Thoracic aorta (tissue), 2 donors: ENCODE measurements at regions not wholly inside any gene's neighbourhood (a gene's known extent, or its start where the extent isn't known, plus 50 kb on each side); places are given as distances from the start of the nearest gene placed in this dataset.
"Not testable (repeated sequence)": the region's sequence is repeated elsewhere in the genome, so short reads cannot be mapped to it uniquely, and the experiment has no call there.

Source experiments
- ATAC-seq: fragments of 150-250 bp; one replicate; pipeline ENCODE4 v1.8.0; 2017; ENCODE audit warnings: low read depth; ENCODE audit not compliant: insufficient number of reproducible peaks, low FRiP score
- DNase-seq: peaks from one replicate; pipeline ENCODE4 v3.0.0-alpha.2; 2020; ENCODE audit warnings: low spot score
- H3K27ac ChIP-seq, 2 donors: fragments of 200-600 bp; sonication (generic); 1 replicate in 1 of 2; 2 replicates in 1 of 2; pipeline ENCODE4 v1.5.1; 2016; ENCODE audit warnings: mild to moderate bottlenecking in 2 of 2, moderate library complexity in 2 of 2
- H3K27me3 ChIP-seq: fragments of 200-600 bp; sonication (generic); replicated peaks from 2 replicates; pipeline ENCODE4 v1.6.0; 2016; ENCODE audit warnings: mild to moderate bottlenecking; ENCODE audit not compliant: insufficient read depth
- H3K36me3 ChIP-seq: fragments of 200-600 bp; sonication (generic); one replicate; pipeline ENCODE4 v1.5.1; 2016
- H3K4me1 ChIP-seq, 2 donors: fragments of 200-600 bp; sonication (generic); 1 replicate in 1 of 2; 2 replicates in 1 of 2; pipeline versions ENCODE4 v1.5.1 to v1.6.0; 2016; ENCODE audit warnings: low read depth in 2 of 2, mild to moderate bottlenecking in 1 of 2; ENCODE audit not compliant: control insufficient read depth in 1 of 2
- H3K4me3 ChIP-seq: fragments of 200-600 bp; sonication (generic); 2 replicates; pipeline ENCODE4 v1.5.1; 2016; ENCODE audit warnings: mild to moderate bottlenecking
- H3K9me3 ChIP-seq: fragments of 200-600 bp; sonication (generic); 2 replicates; pipeline ENCODE4 v1.5.1; 2016
- CTCF ChIP-seq: fragments of 200-600 bp; sonication (generic); IDR thresholded peaks from one replicate; pipeline ENCODE4 v1.5.1; 2019; ENCODE audit warnings: antibody characterized with exemption

- Histone ChIP-seq H3K9me3 (no peaks in the 10 kb centered on the region), H3K27me3 (no peaks in the 10 kb centered on the region), H3K4me3 (no peak overlapping the region), H3K36me3 (no peaks in the 10 kb centered on the region), H3K27ac (no peak overlapping the region), H3K4me1 (no peaks in the 10 kb centered on the region)
- ATAC-seq (no peak), DNase-seq (no peak)
- no peak for TF ChIP-seq CTCF
Measured at GRCh38 chr13:33659894-33660293, 158.1 kb upstream of the RFC3 start.

- Histone ChIP-seq H3K9me3 (no peaks in the 10 kb centered on the region), H3K4me1 (no peaks in the 10 kb centered on the region), H3K36me3 (no peaks in the 10 kb centered on the region), H3K27me3 (no peaks in the 10 kb centered on the region), H3K27ac (no peak overlapping the region), H3K4me3 (no peak overlapping the region)
- DNase-seq = no peak
- no peak for TF ChIP-seq CTCF
- ATAC-seq = no peak
Measured at GRCh38 chr13:33662392-33662791, 155.6 kb upstream of the RFC3 start.

- no peak overlapping the region for H3K4me3 ChIP-seq
- TF ChIP-seq CTCF = no peak
- no peaks in the 10 kb centered on the region for H3K9me3 ChIP-seq
- H3K27ac ChIP-seq = no peak overlapping the region
- H3K36me3 ChIP-seq = no peaks in the 10 kb centered on the region
- DNase-seq (no peak), ATAC-seq (no peak)
- H3K4me1 ChIP-seq = no peaks in the 10 kb centered on the region
- H3K27me3 ChIP-seq = no peaks in the 10 kb centered on the region
Measured at GRCh38 chr13:33665626-33666175, 152.2 kb upstream of the RFC3 start.

GRCh38 chr13:33671560-33671959 lies 146.4 kb upstream of the RFC3 start:
- H3K27me3 ChIP-seq = no peaks in the 10 kb centered on the region
- no peak for ATAC-seq

GRCh38 chr13:33672022-33672421 lies 145.9 kb upstream of the RFC3 start:
- H3K9me3 ChIP-seq, H3K4me1 ChIP-seq, ATAC-seq, H3K36me3 ChIP-seq, DNase-seq, H3K4me3 ChIP-seq, H3K27ac ChIP-seq, H3K27me3 ChIP-seq: not testable (repeated sequence)

More at GRCh38 chr13:33671560-33671959, 146.4 kb upstream of the RFC3 start:
- DNase-seq = no peak
- Histone ChIP-seq H3K4me3 (no peak overlapping the region), H3K4me1 (no peaks in the 10 kb centered on the region), H3K36me3 (no peaks in the 10 kb centered on the region), H3K27ac (no peak overlapping the region), H3K9me3 (no peaks in the 10 kb centered on the region)
- TF ChIP-seq CTCF = no peak
